COLO668 (cell line): ENCODE measurements at regions not wholly inside any gene's neighbourhood (a gene's known extent, or its start where the extent isn't known, plus 50 kb on each side); places are given as distances from the start of the nearest gene placed in this dataset.
"Not testable (repeated sequence)": the region's sequence is repeated elsewhere in the genome, so short reads cannot be mapped to it uniquely, and the experiment has no call there.

ENCODE experiments used
- DNase-seq: peaks from one replicate; lab custom pipeline; 2025; ENCODE audit not compliant: unreplicated experiment; lab: John Stamatoyannopoulos, UW

GRCh38 chr19:29154163-29154562, 58.8 kb downstream of the UQCRFS1 start:
- no peak for DNase-seq

GRCh38 chr19:29145756-29146155, 67.2 kb downstream of the UQCRFS1 start:
- DNase-seq = no peak

DNA sequence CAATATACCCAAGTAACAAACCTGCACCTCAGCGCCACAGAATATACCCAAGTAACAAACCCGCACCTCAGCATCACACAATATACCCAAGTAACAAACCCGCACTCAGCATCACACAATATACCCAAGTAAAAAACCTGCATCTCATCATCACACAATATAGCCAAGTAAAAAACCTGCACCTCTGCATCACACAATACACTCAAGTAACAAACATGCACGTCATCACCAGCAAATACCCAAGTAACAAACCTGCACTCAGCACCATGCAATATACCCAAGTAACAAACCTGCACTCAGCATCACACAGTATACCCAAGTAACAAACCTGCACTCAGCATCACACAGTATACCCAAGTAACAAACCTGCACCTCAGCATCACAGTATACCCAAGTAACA, 69.8 kb downstream of the UQCRFS1 start:
- no peak for DNase-seq

GRCh38 chr19:29139227-29139626, 73.7 kb downstream of the UQCRFS1 start:
- no peak for DNase-seq

GRCh38 chr19:29138206-29138605, 74.7 kb downstream of the UQCRFS1 start:
- not testable (repeated sequence) for DNase-seq

DNA sequence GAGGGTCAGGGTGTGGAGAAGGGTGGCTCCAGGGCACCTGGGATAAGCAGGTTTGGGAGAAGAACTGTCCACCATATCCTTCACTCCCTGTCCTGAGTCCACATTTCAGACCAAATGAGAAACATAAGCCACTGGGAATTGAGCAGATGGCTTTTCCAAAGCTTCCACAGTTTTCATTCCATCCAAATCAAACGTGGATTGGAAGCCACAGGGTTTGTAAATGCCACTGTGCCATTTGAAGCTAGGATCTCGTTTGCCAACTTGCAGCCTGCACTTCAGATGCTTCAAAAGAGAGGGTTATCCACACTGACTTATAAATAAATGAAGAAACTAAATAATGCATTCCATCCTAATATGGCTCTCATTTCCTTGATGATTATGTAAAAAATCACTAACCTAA, 81.5 kb downstream of the UQCRFS1 start:
- DNase-seq = no peak

- DNase-seq = no peak
Measured at GRCh38 chr19:29129148-29129547, 83.8 kb downstream of the UQCRFS1 start.

DNA sequence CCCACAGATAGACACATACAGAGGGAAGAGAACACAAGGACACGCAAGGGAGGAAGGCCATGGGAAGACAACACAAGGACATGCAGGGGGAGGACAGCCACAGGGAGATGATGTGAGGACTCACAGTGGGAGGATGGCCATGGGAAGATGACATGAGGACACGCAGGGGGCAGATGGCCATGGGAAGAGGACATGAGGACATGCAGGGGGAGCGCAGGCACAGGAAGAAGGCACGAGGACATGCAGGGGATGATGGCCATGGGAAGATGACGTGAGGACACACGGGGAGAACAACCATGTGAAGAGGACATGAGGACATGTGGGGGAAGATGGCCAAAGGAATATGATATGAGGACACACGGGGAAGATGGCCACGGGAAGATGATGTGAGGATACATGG, 84.7 kb downstream of the UQCRFS1 start:
- no peak for DNase-seq

- DNase-seq = no peak
Measured at GRCh38 chr19:29122185-29122584, 90.8 kb downstream of the UQCRFS1 start.

DNA sequence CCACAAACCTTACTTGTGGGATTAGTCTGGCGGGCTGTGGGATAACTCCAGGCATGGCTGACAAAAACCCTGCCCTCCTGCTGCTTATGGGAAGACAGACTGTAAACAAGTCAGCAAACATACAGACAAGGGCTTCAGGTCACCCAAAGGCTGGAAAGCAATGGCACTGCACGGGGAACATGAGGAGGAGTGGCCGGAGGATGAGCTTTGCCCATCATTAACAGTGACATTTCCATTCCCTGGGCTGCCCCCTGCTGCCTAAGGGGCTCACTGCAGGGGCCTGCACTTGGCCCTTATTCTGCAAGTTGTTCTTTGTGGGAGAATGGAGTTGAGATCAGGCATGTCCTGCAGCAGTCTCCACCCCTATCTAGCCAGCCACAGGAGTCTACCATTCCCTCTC, 91.3 kb downstream of the UQCRFS1 start:
- peak; percentile 39 for DNase-seq

GRCh38 chr19:29120466-29120865, 92.5 kb downstream of the UQCRFS1 start:
- peak; percentile 4 for DNase-seq

- peak; percentile 3 for DNase-seq
Measured at GRCh38 chr19:29119590-29119989, 93.4 kb downstream of the UQCRFS1 start.

GRCh38 chr19:29118389-29118788, 94.6 kb downstream of the UQCRFS1 start:
- DNase-seq = no peak

DNA sequence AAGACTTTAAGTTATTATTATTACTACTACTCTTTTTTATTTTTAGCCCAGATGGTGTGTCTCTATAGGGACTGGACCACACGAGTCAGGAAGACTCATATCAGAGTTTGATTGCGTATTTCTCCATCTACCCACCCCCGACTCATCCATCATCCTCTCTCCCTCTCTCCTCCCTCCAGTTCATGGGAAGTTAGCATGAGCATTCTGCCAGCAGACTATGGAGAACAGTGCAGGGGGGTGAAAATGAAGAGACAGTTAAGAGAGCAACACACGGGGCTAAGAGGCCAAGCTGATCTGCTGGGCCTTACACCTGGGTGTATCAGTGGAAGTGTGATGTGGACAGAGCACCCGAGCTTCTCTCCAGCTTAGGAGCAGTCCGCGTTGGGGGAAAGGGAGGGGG, 95.0 kb downstream of the UQCRFS1 start:
- no peak for DNase-seq

- no peak for DNase-seq
Measured at GRCh38 chr19:29115181-29115580, 97.8 kb downstream of the UQCRFS1 start.

- no peak for DNase-seq
Measured at GRCh38 chr19:29113838-29114237, 99.1 kb downstream of the UQCRFS1 start.

DNA sequence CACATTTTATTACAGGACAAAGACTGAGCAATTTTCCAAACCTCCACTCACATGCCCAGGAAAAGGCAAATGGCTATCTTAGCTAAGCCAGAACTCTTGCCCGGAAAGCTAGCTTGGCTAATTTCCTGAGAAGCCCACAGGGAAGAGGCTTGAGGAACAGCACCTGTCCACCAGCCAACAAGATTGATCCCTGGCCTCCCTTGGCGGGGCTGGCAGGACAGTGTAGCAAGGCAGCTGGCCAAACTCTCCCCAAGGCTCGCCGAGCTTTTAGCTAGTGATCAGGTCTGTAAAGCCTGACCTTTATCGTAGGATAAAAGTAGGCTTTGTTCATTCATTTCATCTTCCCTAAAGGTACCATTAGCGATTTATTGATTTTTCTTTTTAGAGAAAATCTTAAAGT, 101.4 kb downstream of the UQCRFS1 start:
- DNase-seq = no peak

DNA sequence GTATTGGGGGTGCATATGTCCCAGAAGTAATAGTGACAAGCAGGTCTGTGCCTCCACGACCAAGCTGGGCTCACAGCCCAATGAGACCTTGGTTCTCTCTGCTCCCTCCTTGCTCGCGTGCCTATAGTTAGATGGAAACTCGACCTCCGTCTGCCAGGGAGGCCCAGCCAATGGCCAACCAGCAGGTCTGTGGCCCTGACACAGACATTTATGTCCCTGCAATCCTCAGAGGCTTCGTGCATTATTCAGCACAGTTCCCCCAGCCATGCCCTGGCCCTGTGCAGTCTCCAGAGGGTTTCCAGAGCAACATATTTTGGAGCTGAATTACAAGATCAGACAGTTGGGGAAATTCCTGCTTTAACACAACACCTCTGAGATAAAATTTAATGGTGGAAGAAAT, 105.1 kb downstream of the UQCRFS1 start:
- DNase-seq = no peak

DNA sequence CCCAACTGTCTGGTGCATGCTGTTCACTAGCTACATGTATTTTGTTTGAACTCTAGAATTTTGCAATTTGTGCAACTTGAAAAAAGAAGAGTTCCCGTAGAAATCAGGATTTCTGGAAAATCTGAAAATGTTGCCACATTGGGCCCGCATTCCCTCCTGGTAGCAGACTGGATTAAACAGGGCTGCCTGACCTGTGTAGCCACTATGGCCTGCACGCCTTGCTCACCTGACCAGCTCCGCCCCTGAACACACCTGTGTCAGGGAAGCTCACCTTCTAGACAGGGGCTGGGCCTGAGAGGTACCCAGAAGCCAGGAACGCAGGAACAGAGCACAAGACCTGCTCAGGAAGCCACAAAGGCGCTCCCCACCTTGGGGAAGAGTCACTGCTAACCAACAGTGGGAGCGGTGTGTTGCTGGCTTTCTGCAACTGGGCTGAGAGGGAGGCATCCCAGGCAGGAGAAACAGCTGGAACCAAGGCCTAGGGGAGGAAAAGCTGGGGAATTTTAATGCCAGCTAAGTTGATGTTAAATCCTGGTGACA, 106.5 kb downstream of the UQCRFS1 start:
- DNase-seq = no peak

GRCh38 chr19:29105629-29106292, 107.2 kb downstream of the UQCRFS1 start:
- no peak for DNase-seq

DNA sequence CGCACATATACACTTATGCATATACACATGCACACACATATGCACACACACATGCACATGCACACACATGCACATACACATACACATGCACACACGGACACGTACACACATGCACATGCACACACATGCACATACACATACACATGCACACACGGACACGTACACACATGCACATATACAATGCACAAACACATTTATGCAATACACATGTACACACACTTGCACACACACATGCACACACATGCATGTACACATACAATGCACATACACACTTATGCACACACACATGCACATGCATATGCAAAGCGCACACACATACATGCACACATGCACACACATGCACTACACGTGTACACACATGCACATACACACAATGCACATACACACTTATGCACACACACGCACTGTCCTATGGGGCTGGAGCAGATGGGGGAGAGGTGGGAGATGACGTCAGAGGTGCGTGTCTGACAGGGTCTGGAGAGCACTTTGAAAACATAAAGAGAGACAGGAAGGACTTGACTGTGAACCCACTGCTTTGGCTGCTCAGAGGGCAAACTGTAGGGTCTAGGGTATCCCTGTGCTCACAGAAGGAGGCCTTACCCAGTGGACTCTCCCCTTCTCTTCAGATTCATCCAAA, 108.2 kb downstream of the UQCRFS1 start:
- no peak for DNase-seq

GRCh38 chr19:29098863-29099481, 114.0 kb downstream of the UQCRFS1 start:
- peak; percentile 58 for DNase-seq
